ENCODE measurements at regions not wholly inside any gene's neighbourhood (a gene's known extent, or its start where the extent isn't known, plus 50 kb on each side); places are given as distances from the start of the nearest gene placed in this dataset.

DNA sequence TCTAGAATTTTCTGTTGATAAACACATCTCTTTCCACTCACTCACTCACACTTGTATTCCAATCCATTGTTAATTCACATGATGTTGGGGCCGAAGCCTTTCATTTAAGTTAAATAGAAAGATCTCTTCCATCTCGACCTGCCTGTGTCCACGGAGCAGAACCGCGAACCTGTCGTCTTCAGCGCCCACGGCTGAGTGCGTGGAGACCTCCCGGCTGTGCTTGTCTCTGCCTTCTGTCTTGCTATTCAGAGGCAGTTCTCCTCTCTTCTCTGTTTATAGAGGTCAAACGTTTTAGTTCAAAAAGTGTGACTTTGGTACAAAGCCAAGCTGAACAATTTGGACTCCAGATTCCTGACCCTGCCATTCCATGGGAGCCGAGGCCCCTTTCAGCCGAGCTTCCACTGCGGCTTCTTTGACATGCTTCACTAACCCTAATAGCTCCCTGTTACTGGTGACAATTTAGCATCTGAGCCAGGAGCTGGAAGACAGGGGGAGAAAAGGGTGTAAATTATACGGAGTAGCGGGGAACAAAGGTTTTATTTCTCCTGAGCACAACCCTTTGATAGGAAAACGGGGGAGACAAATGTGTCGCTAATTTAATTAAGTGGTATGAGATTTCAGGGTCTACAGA, 314.4 kb upstream of the IRX4 start:
- TF ChIP-seq, protein P1, sequence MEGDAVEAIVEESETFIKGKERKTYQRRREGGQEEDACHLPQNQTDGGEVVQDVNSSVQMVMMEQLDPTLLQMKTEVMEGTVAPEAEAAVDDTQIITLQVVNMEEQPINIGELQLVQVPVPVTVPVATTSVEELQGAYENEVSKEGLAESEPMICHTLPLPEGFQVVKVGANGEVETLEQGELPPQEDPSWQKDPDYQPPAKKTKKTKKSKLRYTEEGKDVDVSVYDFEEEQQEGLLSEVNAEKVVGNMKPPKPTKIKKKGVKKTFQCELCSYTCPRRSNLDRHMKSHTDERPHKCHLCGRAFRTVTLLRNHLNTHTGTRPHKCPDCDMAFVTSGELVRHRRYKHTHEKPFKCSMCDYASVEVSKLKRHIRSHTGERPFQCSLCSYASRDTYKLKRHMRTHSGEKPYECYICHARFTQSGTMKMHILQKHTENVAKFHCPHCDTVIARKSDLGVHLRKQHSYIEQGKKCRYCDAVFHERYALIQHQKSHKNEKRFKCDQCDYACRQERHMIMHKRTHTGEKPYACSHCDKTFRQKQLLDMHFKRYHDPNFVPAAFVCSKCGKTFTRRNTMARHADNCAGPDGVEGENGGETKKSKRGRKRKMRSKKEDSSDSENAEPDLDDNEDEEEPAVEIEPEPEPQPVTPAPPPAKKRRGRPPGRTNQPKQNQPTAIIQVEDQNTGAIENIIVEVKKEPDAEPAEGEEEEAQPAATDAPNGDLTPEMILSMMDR (IDR thresholded peaks at IDR 0.05; ENCODE audit: low read depth, low read length): no peak
- no peak for TF ChIP-seq EZH2phosphoT487 (IDR thresholded peaks at IDR 0.05; ENCODE audit: low read depth)

Measured in OCI-LY3 (cell line).